ENCODE measurements at regions not wholly inside any gene's neighbourhood (a gene's known extent, or its start where the extent isn't known, plus 50 kb on each side); places are given as distances from the start of the nearest gene placed in this dataset.
"Not testable (repeated sequence)": the region's sequence is repeated elsewhere in the genome, so short reads cannot be mapped to it uniquely, and the experiment has no call there.

DNA sequence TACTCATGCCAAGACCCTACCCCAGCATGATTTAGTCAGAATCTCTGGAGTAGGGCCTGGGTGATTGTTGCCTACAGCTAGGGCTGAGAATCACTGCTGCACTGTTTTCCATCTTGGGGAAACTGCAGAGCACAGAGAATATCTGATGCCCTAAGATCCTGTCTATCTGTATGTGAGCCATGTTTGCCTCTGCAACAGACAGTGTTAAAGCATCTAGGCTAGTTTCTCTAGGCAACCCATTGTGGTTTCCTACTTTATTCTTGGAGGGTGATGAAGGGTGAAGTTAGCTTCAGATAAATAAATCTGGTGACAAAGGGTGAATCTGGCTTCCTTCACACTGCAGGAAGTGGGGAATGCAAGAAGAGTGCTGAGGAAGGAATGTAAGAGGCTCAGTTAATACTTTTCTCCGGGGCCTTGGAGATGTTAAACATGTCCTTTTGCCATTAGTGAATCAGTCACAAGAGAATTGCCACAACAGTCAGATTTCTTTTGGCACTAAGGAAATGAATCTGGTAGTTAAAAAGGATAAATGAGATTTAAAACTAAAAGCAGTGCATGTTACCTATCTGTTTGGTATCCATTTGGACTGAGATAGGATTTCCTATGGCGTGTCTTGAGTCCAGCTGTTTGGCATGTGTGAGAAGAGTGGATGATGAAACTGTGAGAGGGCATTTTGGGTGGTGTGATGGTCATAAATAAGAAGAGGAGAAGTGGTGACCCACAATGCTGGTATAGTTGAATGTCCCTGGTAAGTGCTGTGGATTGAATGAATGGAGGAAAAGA is 119.6 kb upstream of the IKBKE start:
- TF ChIP-seq EZH2 (IDR thresholded peaks at IDR 0.05; ENCODE audit: insufficient read depth, poor library complexity, severe bottlenecking); EZH2phosphoT487 (IDR thresholded peaks at IDR 0.05; ENCODE audit: insufficient read depth, low read depth): not testable (repeated sequence)

Data from GM23248 (cell line).